OCI-LY7 (cell line): ENCODE measurements at regions not wholly inside any gene's neighbourhood (a gene's known extent, or its start where the extent isn't known, plus 50 kb on each side); places are given as distances from the start of the nearest gene placed in this dataset.

Experiments used
- BruUV-seq: library from RNA; stranded (reverse); fragments of 400-500 nt; replicated peaks from 2 replicates; lab custom pipeline; 2021; lab: Mats Ljungman, UMichigan
- CTCF ChIA-PET: fragments of 300-600 bp; sonication (Branson Sonifier 250); formaldehyde crosslinking; loops from one replicate; lab custom pipeline; 2022; ENCODE audit warnings: antibody characterized with exemption; ENCODE audit not compliant: unreplicated experiment; lab: Charles Lee
- POLR2A ChIA-PET: fragments of 300-600 bp; sonication (Branson Sonifier 250); formaldehyde crosslinking; loops from one replicate; lab custom pipeline; 2022; ENCODE audit warnings: antibody characterized with exemption; lab: Charles Lee
- DNase-seq: peaks from one replicate; pipeline ENCODE4 v3.0.0-alpha.2; 2015; ENCODE audit warnings: low spot score
- H2AFZ ChIP-seq: fragments of 200-600 bp; sonication (generic), shearing (Covaris generic); 2 replicates; pipeline ENCODE4 v1.6.1; 2014; ENCODE audit warnings: mild to moderate bottlenecking, antibody characterized with exemption, low read length, moderate library complexity
- H3K27ac ChIP-seq: fragments of 200-600 bp; sonication (generic); 2 replicates; pipeline ENCODE4 v1.5.1; 2014; ENCODE audit warnings: mixed run types, low read depth, mild to moderate bottlenecking, moderate library complexity, low read length, inconsistent platforms; ENCODE audit not compliant: poor library complexity, severe bottlenecking
- H3K36me3 ChIP-seq: fragments of 200-600 bp; sonication (generic); 2 replicates; pipeline ENCODE4 v1.6.1; 2014; ENCODE audit warnings: mild to moderate bottlenecking, antibody characterized with exemption, low read length, moderate library complexity, mixed read lengths; ENCODE audit not compliant: insufficient read depth
- H3K4me1 ChIP-seq: fragments of 200-600 bp; sonication (generic); 2 replicates; pipeline ENCODE4 v1.5.1; 2014; ENCODE audit warnings: mild to moderate bottlenecking, low read length; ENCODE audit not compliant: insufficient read depth, poor library complexity, severe bottlenecking
- H3K4me2 ChIP-seq: fragments of 200-600 bp; sonication (generic); 2 replicates; pipeline ENCODE4 v1.6.1; 2014; ENCODE audit warnings: mild to moderate bottlenecking, low read length
- H3K4me3 ChIP-seq: fragments of 200-600 bp; sonication (generic); 2 replicates; pipeline ENCODE4 v1.5.1; 2014; ENCODE audit warnings: mild to moderate bottlenecking, low read depth, low read length; ENCODE audit not compliant: poor library complexity, severe bottlenecking
- H3K79me2 ChIP-seq: fragments of 200-600 bp; sonication (generic); 2 replicates; pipeline ENCODE4 v1.6.1; 2016; ENCODE audit warnings: low read depth, mild to moderate bottlenecking, low read length, moderate library complexity, mixed read lengths; ENCODE audit not compliant: insufficient read depth
- H3K9me2 ChIP-seq: fragments of 200-600 bp; sonication (generic); 2 replicates; pipeline ENCODE4 v1.6.1; 2016; ENCODE audit warnings: mild to moderate bottlenecking, low read length, mixed read lengths; ENCODE audit not compliant: insufficient read depth
- H3K9me3 ChIP-seq: fragments of 200-600 bp; sonication (generic); 2 replicates; pipeline ENCODE4 v1.6.1; 2014; ENCODE audit warnings: mild to moderate bottlenecking, mixed run types, low read length, mixed read lengths
- H4K20me1 ChIP-seq: fragments of 200-600 bp; sonication (generic); 2 replicates; pipeline ENCODE4 v1.6.1; 2014; ENCODE audit warnings: mild to moderate bottlenecking, antibody characterized with exemption, low read length, moderate library complexity, mixed read lengths; ENCODE audit not compliant: insufficient read depth
- CTCF ChIP-seq: fragments of 200-600 bp; sonication (generic); conservative IDR thresholded peaks from 2 replicates; pipeline ENCODE4 v1.5.1; 2014; ENCODE audit warnings: mild to moderate bottlenecking, antibody characterized with exemption, low read length, moderate library complexity, mixed read lengths
- EZH2phosphoT487 ChIP-seq: fragments of 200-600 bp; sonication (generic); IDR thresholded peaks from 2 replicates; pipeline ENCODE4 v1.6.1; 2018; ENCODE audit warnings: low read depth, borderline replicate concordance, mild to moderate bottlenecking, mixed run types, antibody characterized with exemption, low read length, moderate library complexity, mixed read lengths
- intact Hi-C: fragments of 100-400 bp; cut with micrococcal nuclease; formaldehyde crosslinking; loops from one replicate; pipeline ENCODE4 v1.10.0; 2022; ENCODE audit not compliant: unreplicated experiment

- intact Hi-C loops, result no loop called here
- H2AFZ ChIP-seq, result no peak overlapping the region
- H4K20me1 ChIP-seq, result no peaks in the 10 kb centered on the region
- TF ChIP-seq CTCF (no peak), EZH2phosphoT487 (no peak)
- no peak overlapping the region for H3K4me3 ChIP-seq
- CTCF ChIA-PET, result no interaction called here
- POLR2A ChIA-PET, result interaction anchor here (1.3 kb wide), 1 partner anchor 10 kb away, joined by 3 read pairs; no protein-coding TSS in a partner anchor
- no peaks in the 10 kb centered on the region for H3K9me3 ChIP-seq
- no peak overlapping the region for H3K27ac ChIP-seq
- H3K36me3 ChIP-seq, result no peaks in the 10 kb centered on the region
- H3K4me1 ChIP-seq, result no peaks in the 10 kb centered on the region
- no peaks in the 10 kb centered on the region for H3K79me2 ChIP-seq
- no peak for DNase-seq
- no TSS peak for BruUV-seq
- H3K9me2 ChIP-seq, result no peaks in the 10 kb centered on the region
- no peak overlapping the region for H3K4me2 ChIP-seq
Observed at GRCh38 chr3:3495611-3496010, 303.6 kb upstream of the LRRN1 start.

GRCh38 chr3:3476669-3477068, 297.2 kb upstream of the CRBN start:
- no peak for DNase-seq
- ChIA-PET POLR2A (no interaction called here), CTCF (no interaction called here)
- H3K36me3 ChIP-seq, result no peaks in the 10 kb centered on the region
- no peak overlapping the region for H3K27ac ChIP-seq
- intact Hi-C loops, result no loop called here
- H3K4me2 ChIP-seq, result no peak overlapping the region
- no peaks in the 10 kb centered on the region for H3K79me2 ChIP-seq
- H3K9me2 ChIP-seq, result no peaks in the 10 kb centered on the region
- H3K4me3 ChIP-seq, result no peak overlapping the region
- BruUV-seq, result no TSS peak
- no peaks in the 10 kb centered on the region for H3K9me3 ChIP-seq
- TF ChIP-seq CTCF (no peak), EZH2phosphoT487 (no peak)
- H2AFZ ChIP-seq, result no peak overlapping the region
- H3K4me1 ChIP-seq, result no peaks in the 10 kb centered on the region
- no peaks in the 10 kb centered on the region for H4K20me1 ChIP-seq

DNA sequence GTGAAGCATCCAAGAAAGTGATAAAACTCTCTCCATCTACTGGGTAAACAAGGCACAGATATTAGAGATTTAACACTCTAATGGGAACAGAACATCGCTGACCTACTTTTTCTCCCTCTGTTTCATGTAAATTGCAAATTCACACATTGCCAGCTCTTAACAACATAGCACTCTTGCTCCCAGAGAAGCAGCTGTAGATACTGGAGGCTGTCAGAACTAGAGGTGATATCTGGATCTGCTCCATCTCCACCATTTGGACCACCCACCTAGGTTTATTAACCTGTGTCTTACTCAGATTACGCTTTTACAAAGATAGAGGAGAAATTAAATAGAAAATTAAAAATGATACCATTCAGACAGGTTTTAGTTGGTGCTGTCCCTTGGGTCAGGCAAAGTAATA, 289.1 kb upstream of the CRBN start:
- H4K20me1 ChIP-seq, result no peaks in the 10 kb centered on the region
- no peaks in the 10 kb centered on the region for H3K9me2 ChIP-seq
- no TSS peak for BruUV-seq

More for the DNA sequence above, 289.1 kb upstream of the CRBN start:
- DNase-seq, result no peak
- ChIA-PET CTCF (no interaction called here), POLR2A (no interaction called here)
- no peaks in the 10 kb centered on the region for H3K79me2 ChIP-seq
- H3K9me3 ChIP-seq, result no peaks in the 10 kb centered on the region
- H3K36me3 ChIP-seq, result no peaks in the 10 kb centered on the region
- intact Hi-C loops, result no loop called here
- H3K4me2 ChIP-seq, result no peak overlapping the region
- no peak overlapping the region for H3K4me3 ChIP-seq
- H3K27ac ChIP-seq, result no peak overlapping the region
- H3K4me1 ChIP-seq, result no peaks in the 10 kb centered on the region
- TF ChIP-seq CTCF, result no peak
- TF ChIP-seq EZH2phosphoT487, result no peak
- no peak overlapping the region for H2AFZ ChIP-seq
